Eye (tissue), 1 donor: ENCODE measurements at regions not wholly inside any gene's neighbourhood (a gene's known extent, or its start where the extent isn't known, plus 50 kb on each side); places are given as distances from the start of the nearest gene placed in this dataset.
"Not testable (repeated sequence)": the region's sequence is repeated elsewhere in the genome, so short reads cannot be mapped to it uniquely, and the experiment has no call there.

Experiments used
- DNase-seq: peaks from one replicate; pipeline ENCODE4 v3.0.0-alpha.2; 2015

DNA sequence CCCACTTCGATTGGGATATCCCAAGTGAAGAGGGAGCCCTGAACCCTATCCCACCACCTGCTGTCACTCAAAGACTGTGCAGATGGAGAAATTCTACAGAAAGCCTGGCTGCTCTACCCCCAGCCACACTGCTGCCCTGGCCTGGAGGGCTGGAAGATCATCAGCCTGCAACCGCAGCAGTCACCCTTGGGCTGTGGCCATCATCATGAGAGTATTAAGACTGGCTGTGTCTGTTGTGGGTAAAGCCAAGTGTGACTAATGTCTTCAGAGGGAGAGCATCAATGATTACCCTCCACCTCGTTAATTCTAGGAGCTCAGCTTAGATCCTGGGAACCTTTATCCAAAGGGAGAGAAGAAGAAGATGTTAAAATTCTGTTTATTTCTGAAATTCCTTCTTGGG, 221.5 kb downstream of the TFCP2L1 start:
- no peak for DNase-seq

DNA sequence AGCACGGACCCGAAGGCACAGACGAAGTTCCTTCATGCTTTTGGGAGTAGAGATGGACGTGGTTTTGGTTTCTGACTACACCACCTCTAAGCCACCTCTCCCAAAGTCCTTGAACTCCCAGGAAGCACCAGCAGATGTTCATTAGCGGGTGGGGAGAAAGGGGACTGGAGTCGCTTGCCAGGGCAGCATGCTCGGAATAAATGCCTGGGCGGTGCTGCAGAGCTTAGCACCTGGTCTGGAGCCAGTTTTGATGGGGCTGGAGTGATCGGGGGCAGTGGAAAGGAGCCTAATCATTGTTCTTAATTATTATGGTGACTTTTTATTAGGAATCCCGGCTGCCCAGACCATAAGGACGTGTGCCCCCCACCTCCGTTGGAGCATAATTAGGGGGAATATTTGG, 220.8 kb downstream of the TFCP2L1 start:
- DNase-seq = no peak

DNA sequence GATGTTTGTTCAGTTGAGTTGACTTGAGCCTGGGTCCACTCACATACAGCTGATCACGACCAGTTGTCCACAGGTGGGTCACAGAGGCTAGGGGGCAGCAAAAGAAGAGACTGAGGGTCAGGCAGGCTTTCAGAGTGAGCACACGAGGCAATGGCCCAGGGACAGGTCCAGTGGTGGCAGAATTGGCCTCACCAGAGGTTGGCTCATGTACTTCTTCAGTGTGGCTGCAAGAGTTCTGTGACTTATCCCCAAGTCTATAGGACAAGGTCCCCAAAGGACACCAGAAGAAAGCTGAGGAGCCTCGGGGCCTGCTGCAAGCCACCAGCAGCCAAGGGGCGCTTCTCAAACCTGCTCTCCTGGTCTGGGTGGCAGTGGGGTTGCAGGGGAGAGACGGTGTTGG, 219.8 kb downstream of the TFCP2L1 start:
- DNase-seq = no peak

DNA sequence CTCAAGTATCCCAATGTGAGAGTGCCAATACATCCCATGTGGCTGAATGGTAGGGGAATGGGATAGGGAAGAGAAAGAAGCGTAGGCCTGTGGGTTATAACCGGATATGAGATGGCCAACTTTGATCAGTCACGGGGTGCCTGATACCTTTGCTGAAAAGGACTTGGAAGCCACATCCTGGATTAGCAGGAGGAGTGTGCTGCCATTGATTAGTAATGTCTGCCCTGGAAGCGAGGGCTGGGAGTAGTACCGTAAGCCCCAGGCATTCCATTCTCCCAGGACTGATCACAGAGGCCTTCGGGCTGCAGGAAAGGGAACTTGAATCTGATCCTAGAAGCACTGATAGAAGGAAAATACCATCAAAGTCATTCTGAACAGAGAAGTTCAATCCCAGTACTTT, 218.5 kb downstream of the TFCP2L1 start:
- no peak for DNase-seq

DNA sequence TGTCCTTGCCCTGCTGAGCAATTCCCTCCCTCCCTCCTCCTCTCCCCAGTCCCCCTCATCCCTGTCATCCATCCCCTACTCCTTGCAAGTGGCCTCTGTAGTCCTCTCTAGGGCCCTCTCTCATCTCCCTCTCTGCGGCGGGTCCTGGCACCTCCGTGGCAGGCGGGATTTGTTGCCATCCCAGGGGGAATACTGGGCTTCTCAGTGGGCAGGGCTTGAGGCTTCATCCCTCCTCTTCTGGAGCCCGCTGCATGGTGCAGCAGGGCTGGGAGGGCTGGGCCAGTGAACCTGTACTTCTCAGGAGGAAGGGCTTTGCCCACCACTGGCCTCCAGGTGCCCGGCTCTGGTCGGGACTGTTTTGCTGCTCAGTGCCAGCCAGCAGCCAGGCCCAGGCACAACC, 216.2 kb downstream of the TFCP2L1 start:
- DNase-seq = no peak

DNA sequence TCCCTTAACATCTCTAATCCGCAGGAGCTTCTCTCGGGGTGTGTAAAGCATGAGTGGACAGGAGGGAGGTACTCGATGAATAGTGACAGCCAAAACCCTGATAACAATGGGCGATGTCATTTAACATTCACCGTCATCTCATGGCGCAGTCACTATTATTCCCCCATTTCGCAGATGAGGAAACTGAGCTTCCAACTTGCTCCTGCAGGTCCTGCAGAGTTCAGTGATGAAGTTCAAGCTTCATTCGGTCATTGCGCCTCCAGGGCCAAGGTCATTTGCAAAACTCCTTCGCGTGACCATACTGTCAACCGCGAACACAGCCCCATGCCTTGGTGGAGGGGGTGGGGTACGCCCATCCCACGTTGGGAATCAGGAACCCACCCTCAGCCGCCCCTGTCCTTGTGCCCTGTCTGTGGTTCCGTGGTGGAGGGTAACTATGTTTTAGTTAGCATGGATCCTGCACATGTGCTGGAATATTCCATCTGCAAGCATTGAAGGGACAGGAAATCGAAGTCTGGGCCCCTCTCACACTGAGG, 215.5 kb downstream of the TFCP2L1 start:
- DNase-seq = no peak

DNA sequence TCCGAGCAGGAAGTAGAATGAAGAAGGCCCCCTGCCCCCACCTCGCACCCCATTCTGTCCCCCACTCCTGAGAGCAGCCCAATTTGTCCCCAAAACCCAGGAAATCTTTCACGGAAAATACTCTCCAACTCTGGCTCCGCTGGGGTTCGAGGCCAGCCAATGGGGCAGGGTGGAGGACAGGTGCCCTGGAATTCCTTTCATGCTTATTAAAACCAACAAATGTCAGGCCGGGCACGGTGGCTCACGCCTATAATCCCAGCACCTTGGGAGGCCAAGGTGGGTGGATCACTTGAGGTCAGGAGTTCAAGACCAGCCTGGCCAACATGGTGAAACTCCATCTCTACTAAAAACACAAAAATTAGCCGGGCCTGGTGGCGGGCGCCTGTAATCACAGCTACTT, 214.9 kb downstream of the TFCP2L1 start:
- DNase-seq = not testable (repeated sequence)

DNA sequence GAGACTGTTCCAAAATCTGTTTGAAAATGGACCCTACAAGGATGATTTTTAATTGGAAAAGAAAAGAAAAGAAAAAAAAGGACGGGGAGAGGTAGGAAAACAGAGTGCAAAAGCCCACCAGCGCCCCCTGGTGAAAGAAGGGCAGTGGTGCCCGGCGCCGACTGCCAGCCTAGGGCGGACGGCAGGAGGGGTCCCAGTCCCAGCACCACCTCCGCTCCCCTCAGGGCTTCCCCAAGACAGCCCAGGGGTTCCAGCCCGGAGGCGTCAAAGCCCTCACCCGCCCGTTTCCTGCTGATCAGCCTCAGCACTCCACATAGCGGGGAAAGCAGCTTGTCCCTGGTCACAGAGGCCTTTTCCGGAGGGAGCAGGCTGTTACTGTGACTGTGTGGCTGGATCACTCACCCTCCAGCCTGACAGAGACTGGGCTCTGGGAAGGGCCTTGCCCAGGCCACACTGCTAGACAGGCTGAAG, 213.9 kb downstream of the TFCP2L1 start:
- DNase-seq = peak; percentile 93

DNA sequence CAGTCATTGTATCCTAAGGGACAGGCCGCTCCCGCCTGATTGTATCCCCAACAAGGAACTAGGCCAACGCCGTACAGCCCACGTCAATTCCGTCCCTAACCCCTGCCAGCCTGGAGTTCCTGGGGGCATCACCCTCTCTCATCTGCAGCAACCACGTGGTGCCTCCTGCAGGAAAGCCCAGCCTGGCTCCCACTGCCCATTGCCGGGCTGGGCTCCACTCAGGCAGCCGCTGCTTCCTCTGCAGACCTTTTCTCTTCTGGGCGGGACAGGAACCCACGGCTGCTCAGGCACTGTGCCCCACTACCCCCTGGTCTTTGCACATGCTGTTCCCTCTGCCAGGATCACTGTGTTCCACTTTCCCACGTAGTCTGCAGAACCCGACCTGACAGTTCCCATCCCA, 212.2 kb downstream of the TFCP2L1 start:
- no peak for DNase-seq

DNA sequence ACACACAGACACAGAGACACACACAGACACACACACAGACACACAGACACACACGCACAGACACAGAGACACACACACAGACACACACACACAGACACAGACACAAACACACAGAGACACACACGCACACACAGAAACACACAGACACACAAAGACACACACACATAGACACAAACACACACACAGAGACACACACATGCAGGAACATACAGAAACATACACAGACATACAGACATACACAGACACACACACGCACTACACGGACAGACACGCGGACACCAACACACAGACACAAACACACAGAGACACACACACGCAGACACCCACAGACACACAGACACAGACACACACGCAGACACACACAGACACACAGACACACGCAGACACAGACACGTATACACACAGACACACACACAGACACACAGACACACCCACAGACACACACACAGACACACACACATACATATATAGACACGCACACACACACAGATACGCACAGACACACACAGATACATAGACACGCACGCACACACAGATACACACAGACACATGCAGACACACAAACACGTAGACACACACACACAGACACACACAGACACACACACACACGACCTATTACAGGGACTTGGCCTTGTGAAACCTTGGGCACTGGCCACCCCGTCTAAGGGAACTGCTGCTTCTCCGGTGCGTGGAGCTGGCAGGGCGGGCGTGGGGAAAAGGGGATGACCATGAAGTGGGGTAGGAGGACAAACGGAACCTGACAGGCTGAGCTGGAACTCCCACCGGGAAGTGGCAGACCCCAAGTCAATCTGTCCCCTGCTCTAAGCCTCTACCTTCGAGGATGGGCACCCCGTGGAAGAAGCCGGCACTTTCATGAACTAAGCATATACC, 211.4 kb downstream of the TFCP2L1 start:
- DNase-seq = no peak

DNA sequence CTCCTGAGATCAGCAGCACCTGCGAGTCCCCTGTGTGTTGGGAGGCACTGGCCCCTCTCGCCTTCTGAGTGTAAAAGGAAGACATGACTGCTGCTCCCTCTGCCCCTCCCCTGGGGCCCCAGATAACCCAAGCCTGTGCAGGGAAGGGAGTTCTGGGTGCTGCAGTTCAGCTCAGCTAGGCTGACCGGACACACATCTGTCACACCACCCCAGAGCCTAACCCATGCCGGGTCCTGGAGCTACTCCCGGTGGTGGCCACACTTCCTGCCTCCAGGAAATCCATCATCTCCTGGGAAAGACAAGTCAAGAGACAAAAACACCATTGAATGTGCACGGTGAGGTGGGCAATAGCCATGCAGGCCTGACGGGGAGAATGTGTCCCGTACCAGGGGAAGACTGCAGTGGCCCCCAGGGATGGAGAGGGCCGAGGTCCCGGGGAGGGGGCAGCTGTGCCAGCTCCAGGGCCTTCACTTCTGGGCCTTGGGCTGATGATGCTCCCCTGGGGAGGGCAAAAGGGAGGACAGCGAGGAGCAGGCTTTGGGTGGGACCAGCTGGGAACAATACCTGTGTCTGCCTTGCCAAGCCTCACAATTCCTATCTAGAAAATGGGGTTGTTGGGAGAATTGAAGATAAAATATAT, 210.6 kb downstream of the TFCP2L1 start:
- no peak for DNase-seq

DNA sequence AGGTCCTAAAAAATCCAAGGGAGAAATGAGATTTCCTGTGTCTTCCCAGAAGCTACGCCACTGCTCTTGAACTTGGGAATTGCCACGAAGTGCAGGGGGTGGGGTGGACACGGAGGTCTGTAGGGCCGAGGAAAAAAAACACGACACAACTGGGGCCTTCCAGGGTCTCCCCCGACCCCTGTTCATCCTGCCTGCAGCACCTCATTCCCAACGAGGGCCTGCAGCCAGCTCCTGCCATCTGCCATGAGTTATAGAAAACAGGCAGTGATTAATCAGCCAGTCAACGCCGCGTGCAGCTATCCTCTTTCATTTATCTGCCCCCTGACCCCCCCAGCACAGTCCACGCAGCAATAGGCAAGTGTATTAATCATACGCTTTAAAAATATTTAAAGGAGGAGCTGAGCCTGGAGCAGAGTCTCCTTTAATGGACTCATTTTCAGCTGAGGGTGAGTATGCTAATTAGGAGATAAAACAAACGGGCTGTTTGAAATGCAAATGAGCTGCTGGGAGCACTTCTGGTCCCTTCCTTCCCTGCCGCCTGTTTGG, 209.9 kb downstream of the TFCP2L1 start:
- peak; percentile 79 for DNase-seq

DNA sequence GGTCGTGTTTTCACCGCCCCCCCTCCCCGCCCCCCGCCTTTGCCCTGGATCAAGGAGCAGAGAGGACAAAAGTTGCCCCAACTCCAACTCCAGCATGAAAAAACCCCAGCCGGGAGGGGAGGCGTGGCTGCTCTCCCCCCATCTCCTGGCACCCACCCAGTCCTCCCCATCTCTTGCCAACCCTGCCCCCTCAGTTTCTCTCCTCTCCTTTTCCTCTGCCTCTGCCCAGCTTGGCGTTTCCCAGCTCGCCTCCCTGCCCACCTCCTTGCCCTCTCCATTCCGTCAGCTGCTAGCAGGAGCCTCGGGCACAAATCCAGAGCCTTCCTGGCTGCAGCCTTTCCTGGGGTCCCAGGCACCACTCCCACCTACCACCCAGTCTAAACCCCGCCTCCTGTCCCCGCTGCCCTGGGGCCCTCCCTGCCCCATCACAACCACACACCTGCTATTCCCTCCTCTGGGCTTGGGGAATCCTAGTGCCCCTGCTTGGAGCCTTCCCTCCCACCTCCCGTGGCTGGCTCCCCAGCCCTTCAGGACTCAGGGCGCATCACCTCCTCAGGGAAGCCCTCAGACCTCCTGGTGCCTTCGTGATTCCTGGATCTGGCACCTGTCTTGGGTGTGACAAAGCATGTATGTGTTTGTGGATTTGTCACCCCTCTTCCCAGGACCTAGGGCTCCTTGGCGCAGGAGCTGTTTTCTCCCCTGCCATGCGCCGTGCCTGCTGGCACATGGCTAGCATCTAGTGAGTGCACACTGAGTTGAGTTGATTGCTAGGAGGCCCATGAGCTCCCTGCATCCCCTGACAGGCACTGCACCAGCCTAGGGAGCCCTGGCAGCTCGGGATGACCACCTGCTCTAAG, 209.1 kb downstream of the TFCP2L1 start:
- no peak for DNase-seq

DNA sequence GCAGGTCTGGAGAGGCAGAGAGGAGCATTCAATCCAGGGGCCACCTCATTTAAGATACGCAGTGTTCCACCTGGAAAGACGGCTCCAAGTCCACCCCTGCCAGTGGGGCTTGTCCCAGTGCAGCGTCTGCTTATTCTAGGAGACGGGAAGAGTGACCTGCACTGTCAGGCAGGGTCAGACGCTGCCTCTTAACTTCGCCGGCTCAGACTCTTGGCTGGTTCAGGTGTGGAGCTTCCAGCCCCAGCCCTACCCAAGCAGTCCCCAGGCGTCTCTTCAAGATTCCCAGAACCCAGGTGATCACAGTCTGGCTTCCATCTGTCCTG, 208.5 kb downstream of the TFCP2L1 start:
- DNase-seq = no peak

DNA sequence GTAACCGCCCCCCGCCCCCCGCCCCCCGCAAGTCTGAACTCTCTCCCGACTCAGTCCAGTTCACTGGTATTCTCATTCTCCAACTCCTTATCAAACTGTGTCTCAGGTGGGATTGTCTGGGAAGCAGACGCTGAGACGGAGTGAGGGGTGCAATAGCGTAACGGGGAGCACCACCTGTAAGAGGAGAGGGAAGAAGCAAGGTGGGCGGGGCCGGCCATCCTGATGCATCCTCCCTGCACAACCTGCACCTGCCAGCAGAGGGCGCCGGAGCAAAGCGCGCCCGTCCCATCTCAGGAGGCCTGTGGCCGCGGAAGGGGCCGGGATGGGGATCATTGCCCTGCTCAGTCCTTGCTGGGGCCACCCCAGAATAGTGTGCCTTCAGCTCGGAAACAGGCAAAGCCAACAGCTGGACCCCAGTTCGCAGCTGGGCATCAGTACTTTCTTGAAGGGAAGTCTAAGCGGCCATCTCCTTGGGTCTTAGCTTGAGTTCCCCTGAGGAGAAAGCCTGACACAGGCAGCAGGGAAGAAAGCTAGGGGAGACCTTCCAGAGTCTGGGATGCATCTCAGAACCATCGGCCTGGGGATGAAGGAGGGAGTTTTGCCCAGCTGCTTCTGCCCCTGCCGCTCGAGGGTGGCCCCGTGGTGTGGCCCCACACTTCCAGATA, 208.0 kb downstream of the TFCP2L1 start:
- peak; percentile 75 for DNase-seq

DNA sequence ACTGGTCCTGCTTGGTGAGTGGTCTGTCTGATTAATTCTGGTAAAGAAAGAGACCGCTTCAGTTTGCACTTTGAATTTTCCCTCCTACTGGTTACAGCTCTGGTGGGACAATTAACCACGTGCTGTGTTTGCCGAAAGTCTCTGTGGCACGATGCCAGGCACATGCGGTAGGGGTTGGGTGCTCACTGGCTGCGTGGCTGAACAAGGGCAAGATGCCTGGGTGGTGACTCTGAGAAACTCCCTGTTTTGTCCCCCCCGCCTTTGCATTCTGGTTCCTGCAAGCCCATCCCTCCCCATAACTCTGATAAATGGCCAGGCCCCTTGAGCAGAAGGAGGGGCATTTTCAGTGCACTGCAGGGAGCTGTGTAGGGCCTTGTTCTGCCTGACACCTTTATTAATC, 206.1 kb downstream of the TFCP2L1 start:
- DNase-seq = no peak

DNA sequence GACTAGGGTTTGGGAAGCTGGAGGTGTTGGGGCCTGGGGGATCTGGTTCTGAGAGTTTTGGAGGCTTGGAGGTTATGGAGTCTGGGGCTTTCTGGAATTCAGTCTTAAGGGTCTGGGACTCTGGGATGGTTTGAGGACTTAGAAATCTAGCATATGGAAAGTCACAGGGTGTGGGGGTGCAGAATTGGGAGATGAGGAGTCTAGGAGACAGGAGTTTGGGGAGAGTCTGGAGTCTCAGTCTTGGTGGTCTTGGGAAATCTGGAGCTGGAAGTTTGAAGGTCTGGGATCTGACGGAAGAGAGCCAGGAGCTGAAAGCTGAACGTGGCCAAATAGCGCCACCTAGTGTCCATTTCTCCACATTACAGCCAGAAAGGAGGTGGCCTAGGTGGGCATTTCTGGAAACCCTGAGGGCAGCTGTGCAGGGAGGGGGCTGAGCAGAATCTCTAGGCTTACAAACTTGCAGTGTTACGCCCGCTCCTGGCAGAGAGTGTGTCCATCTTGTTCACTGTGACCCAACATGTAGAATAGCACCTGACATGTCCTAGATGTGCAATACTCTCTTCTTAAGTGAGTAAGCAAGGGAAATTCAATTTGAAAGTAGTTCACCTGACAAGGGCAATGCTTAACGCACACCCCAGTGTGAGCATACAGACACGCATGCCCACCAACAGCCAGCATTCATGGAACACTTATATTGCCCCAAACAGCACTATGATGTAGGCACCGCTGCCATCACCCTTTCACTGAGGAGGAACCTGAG, 204.8 kb downstream of the TFCP2L1 start:
- DNase-seq = peak; percentile 96

DNA sequence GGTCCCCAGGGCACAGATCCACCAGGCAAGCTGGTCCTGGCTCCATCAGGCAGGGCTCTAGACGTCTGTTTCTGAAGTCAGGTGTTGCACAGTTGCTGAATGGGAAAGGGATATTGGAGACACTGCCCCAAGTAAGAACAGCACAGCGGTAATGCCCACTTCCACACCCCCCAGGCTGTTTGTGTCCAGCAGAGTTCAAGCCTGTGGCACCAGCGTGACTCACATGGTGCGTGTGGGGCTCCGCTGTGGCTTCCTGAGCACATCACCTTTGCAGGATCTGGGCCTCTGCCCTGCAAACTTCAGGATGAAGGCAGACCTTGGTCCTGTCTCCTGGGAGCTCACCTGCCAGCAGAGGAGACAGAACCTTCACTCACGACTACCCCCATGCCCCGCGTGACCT, 203.3 kb downstream of the TFCP2L1 start:
- DNase-seq = no peak

DNA sequence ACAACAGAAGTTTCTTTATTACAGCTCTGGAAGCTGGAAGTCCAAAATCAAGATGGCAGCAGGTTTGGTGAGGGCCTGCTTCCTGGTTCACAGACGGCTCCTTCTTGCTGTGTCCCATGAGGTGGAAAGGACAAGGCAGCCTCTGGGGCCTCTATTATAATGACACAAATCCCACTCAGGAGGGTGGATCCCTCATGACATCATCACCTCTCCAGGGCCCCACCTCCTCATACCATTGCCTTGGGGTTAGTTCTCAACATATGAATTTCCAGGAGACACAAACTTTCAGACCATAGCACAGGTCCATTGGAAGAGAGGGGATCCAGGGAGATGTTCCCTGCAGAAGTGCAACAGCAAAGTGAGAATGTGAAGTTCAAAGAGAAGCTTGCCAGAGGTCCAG, 202.8 kb downstream of the TFCP2L1 start:
- no peak for DNase-seq

DNA sequence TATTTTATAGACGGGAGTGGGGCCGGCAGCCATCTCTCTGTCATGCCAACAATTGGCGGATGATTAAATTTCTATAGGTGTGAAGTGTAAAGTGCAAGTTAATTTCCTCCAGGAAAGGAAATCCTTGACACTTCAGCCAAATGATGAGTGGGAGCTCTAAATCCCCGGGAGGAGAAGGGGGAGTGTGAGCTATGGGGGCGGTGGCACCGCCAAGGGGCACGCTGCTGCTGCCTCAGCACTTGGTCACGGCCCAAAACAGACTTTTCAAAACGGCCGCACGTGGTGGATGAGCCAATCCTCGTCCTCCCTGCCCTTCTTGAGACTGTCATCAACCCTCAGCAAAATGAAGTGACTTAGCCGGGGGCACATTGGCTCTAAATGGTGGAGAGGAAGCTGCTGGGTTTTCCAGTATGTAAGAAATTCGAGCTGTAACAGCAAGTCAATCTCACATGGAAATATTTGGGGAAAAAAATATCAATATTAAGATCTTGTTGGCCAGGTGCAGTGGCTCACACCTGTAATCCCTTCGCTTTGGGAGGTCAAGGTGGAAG, 200.8 kb downstream of the TFCP2L1 start:
- DNase-seq = no peak

DNA sequence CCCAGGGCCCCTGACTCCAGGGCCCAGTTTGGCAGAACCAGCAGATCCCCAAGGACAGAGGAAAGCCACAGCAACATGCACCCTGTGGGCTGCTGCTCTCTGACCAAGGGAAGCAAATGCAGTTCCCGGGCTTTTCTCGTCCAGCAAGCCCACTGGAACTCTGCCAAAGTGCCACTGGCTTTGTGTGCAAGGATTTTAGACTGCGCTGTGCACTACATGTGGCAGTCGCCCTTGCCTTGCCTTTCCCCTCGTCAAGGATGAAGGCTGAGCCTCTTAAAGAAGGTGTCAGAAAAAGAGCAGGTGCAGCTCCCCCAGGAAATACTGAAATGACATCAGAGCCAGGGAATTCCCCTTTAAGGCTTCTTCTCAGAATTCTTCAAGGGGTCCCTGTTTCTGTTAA, 199.2 kb downstream of the TFCP2L1 start:
- DNase-seq = no peak
